NCI-H2081 treated with DMSO at 0.1 percent for 48 hours (cell line): ENCODE measurements at regions not wholly inside any gene's neighbourhood (a gene's known extent, or its start where the extent isn't known, plus 50 kb on each side); places are given as distances from the start of the nearest gene placed in this dataset.

Source experiments
- DNase-seq: peaks from one replicate; lab custom pipeline; 2025; lab: John Stamatoyannopoulos, UW

GRCh38 chr22:48238284-48238915 lies 1476.0 kb downstream of the TBC1D22A start:
- no peak for DNase-seq

GRCh38 chr22:48237466-48238283 lies 1475.2 kb downstream of the TBC1D22A start:
- no peak for DNase-seq

- DNase-seq = no peak
These were observed 1473.8 kb downstream of the TBC1D22A start for GRCh38 chr22:48236261-48236660.

- DNase-seq = no peak
These were observed 1473.3 kb downstream of the TBC1D22A start for GRCh38 chr22:48235744-48236143.

- DNase-seq = no peak
These were observed 1471.6 kb downstream of the TBC1D22A start for GRCh38 chr22:48234011-48234410.

GRCh38 chr22:48233586-48233985 lies 1471.1 kb downstream of the TBC1D22A start:
- DNase-seq = no peak

GRCh38 chr22:48228468-48228867 lies 1466.0 kb downstream of the TBC1D22A start:
- no peak for DNase-seq

GRCh38 chr22:48227341-48228018 lies 1465.0 kb downstream of the TBC1D22A start:
- no peak for DNase-seq

GRCh38 chr22:48226026-48227013 lies 1463.9 kb downstream of the TBC1D22A start:
- DNase-seq = no peak

GRCh38 chr22:48224332-48224731 lies 1461.9 kb downstream of the TBC1D22A start:
- DNase-seq = no peak

- no peak for DNase-seq
These were observed 1461.2 kb downstream of the TBC1D22A start for GRCh38 chr22:48223488-48224190.

- no peak for DNase-seq
These were observed 1460.5 kb downstream of the TBC1D22A start for GRCh38 chr22:48222742-48223487.

- no peak for DNase-seq
These were observed 1456.5 kb downstream of the TBC1D22A start for GRCh38 chr22:48218889-48219420.

GRCh38 chr22:48217596-48217995 lies 1455.1 kb downstream of the TBC1D22A start:
- DNase-seq = no peak

GRCh38 chr22:48212727-48213126 lies 1450.3 kb downstream of the TBC1D22A start:
- no peak for DNase-seq

- no peak for DNase-seq
These were observed 1448.4 kb downstream of the TBC1D22A start for GRCh38 chr22:48210812-48211211.

GRCh38 chr22:48210198-48210580 lies 1447.7 kb downstream of the TBC1D22A start:
- DNase-seq = no peak

- no peak for DNase-seq
These were observed 1447.2 kb downstream of the TBC1D22A start for GRCh38 chr22:48209473-48210197.

- DNase-seq = no peak
These were observed 1446.4 kb downstream of the TBC1D22A start for GRCh38 chr22:48208894-48209293.
